Colonic mucosa (tissue), 4 donors: ENCODE measurements at regions not wholly inside any gene's neighbourhood (a gene's known extent, or its start where the extent isn't known, plus 50 kb on each side); places are given as distances from the start of the nearest gene placed in this dataset.

Experiments
- DNase-seq: peaks from one replicate; pipeline ENCODE4 v3.0.0-alpha.2; 2020
- H3K27ac ChIP-seq: fragments of 200-600 bp; one replicate; pipeline ENCODE4 v1.8.0; 2021
- H3K27me3 ChIP-seq: fragments of 200-600 bp; one replicate; pipeline ENCODE4 v1.8.0; 2021
- H3K36me3 ChIP-seq: fragments of 200-600 bp; one replicate; pipeline ENCODE4 v1.8.0; 2021
- H3K4me1 ChIP-seq: fragments of 200-600 bp; one replicate; pipeline ENCODE4 v1.8.0; 2021; ENCODE audit warnings: mild to moderate bottlenecking
- H3K4me3 ChIP-seq: fragments of 200-600 bp; one replicate; pipeline ENCODE4 v1.8.0; 2021
- H3K9ac ChIP-seq, 2 donors: one replicate each; pipeline ENCODE4 v1.7.0; 2013; ENCODE audit warnings: control low read depth in 2 of 2, low read depth in 2 of 2, low read length in 2 of 2
- H3K9me3 ChIP-seq: fragments of 200-600 bp; one replicate; pipeline ENCODE4 v1.8.0; 2021
- CTCF ChIP-seq: fragments of 200-600 bp; IDR thresholded peaks from one replicate; pipeline ENCODE4 v1.8.0; 2022; ENCODE audit warnings: antibody characterized with exemption, mild to moderate bottlenecking
- intact Hi-C: fragments of 100-400 bp; cut with DNase I; formaldehyde crosslinking; loops from one replicate; pipeline ENCODE4 v1.14.1; 2022
- donor health status: healthy.
- donor health status: DM: no; HTN: no; CAD: no.
- donor health status: DM: no; HTN: no; CAD: no.

- no peaks in the 10 kb centered on the region for H3K9me3 ChIP-seq
These were observed 69.7 kb upstream of the H2AZ1 start for GRCh38 chr4:100019821-100020220.

DNA sequence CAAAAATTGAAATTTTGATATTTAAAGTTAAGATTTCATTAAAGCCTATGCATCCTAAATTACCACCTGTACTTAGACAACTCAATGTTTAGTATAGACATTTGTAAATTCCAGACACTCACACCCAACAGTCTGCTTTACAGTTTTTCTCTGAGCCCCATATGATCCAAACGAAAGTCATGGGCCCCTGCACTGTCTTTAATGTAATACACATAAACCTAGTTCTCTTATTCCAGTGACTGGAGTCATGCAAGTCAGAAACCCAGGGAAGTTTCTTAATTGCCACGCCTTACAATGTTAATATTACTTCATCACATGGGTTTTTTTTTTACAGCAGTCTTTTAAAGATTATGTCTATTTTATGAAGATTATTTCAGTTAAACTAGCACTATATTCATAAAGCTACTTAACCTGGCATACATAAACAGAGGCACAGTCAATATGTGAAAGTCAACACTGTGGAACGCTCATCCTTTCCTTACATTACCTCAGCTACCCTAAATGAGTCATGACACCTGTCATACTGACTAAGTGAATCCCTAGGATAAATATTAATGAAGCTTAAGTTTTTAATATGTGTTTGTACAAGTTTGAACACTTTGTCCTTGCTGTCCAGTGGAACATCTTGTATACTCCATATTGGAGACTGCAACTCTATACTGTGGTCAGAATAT is 67.7 kb upstream of the H2AZ1 start:
- Histone ChIP-seq H3K4me1 (no peaks in the 10 kb centered on the region), H3K9me3 (no peaks in the 10 kb centered on the region), H3K36me3 (no peaks in the 10 kb centered on the region), H3K27ac (no peak overlapping the region), H3K4me3 (no peak overlapping the region), H3K9ac (no peak overlapping the region), H3K27me3 (no peaks in the 10 kb centered on the region)
- TF ChIP-seq CTCF = no peak
- DNase-seq = no peak
- intact Hi-C loops = no loop called here

More at GRCh38 chr4:100019821-100020220, 69.7 kb upstream of the H2AZ1 start:
- no peaks in the 10 kb centered on the region for H3K27me3 ChIP-seq
- TF ChIP-seq CTCF = no peak
- H3K4me3 ChIP-seq = no peak overlapping the region
- no peaks in the 10 kb centered on the region for H3K4me1 ChIP-seq
- H3K9ac ChIP-seq = no peak overlapping the region
- H3K36me3 ChIP-seq = no peaks in the 10 kb centered on the region
- DNase-seq = no peak
- no peak overlapping the region for H3K27ac ChIP-seq
- intact Hi-C loops = no loop called here

DNA sequence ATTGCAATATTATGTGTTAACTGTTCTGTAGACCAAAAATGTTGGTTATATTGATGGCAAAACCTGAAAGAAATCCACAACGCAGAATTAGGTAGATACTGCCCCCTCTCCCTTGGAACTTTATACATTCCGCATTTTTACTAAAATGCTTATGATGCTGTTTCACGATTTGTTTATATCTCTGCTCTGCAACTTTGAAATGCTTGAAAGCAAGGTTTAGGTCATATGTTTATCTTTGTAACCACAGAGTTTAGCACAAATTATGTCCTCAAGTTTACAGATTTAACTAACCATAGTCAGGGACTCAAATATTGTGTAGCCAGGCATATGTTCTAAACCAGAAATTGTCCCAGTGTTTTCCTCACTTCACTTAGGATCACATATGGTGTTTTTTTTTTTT is 66.1 kb upstream of the H2AZ1 start:
- Histone ChIP-seq H3K27ac (no peak overlapping the region), H3K27me3 (no peaks in the 10 kb centered on the region), H3K9ac (no peak overlapping the region), H3K9me3 (no peaks in the 10 kb centered on the region), H3K4me3 (no peak overlapping the region), H3K36me3 (no peaks in the 10 kb centered on the region), H3K4me1 (no peaks in the 10 kb centered on the region)
- DNase-seq = no peak
- intact Hi-C loops = no loop called here
- no peak for TF ChIP-seq CTCF

- no peaks in the 10 kb centered on the region for H3K9me3 ChIP-seq
- H3K4me3 ChIP-seq = no peak overlapping the region
- H3K27me3 ChIP-seq = no peaks in the 10 kb centered on the region
- H3K27ac ChIP-seq = no peak overlapping the region
- no peak for TF ChIP-seq CTCF
- no peak overlapping the region for H3K9ac ChIP-seq
- no peaks in the 10 kb centered on the region for H3K36me3 ChIP-seq
- DNase-seq = no peak
- no peaks in the 10 kb centered on the region for H3K4me1 ChIP-seq
- intact Hi-C loops = no loop called here
These were observed 64.5 kb upstream of the H2AZ1 start for GRCh38 chr4:100014616-100015015.

DNA sequence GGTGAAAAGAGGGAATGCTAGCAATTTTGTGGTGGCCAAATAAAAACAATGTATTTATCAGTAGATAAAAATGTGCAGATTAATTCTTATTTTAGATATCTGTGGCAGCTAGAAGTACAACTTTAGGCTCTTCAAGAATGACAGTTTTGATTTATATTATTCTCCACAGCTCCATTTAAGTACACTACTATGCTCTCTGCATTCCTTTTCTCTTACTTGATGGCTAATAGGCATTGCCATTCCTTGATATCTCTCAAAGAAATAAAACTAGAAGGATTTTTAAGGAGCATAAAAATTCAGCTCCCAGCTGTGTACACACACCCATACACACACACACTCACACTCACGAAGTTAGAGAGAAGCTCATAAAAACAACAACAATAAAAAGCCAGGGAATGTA is 59.4 kb upstream of the H2AZ1 start:
- no peaks in the 10 kb centered on the region for H3K36me3 ChIP-seq
- H3K27me3 ChIP-seq = no peaks in the 10 kb centered on the region
- no peak for TF ChIP-seq CTCF
- no peak for DNase-seq
- H3K4me1 ChIP-seq = no peaks in the 10 kb centered on the region
- H3K9me3 ChIP-seq = no peaks in the 10 kb centered on the region
- intact Hi-C loops = no loop called here
- H3K4me3 ChIP-seq = no peak overlapping the region
- no peak overlapping the region for H3K9ac ChIP-seq
- H3K27ac ChIP-seq = no peak overlapping the region
